WI38 (cell line): ENCODE measurements at regions not wholly inside any gene's neighbourhood (a gene's known extent, or its start where the extent isn't known, plus 50 kb on each side); places are given as distances from the start of the nearest gene placed in this dataset.
"Not testable (repeated sequence)": the region's sequence is repeated elsewhere in the genome, so short reads cannot be mapped to it uniquely, and the experiment has no call there.

Experiments used
- H3K4me3 ChIP-seq: 2 replicates; pipeline ENCODE4 v1.5.1; 2011; ENCODE audit warnings: low read depth, mild to moderate bottlenecking, control low read depth, low read length
- CTCF ChIP-seq: IDR thresholded peaks from 2 replicates; pipeline ENCODE4 v1.5.1; 2012; ENCODE audit warnings: low read depth, mild to moderate bottlenecking, control low read depth, low read length

DNA sequence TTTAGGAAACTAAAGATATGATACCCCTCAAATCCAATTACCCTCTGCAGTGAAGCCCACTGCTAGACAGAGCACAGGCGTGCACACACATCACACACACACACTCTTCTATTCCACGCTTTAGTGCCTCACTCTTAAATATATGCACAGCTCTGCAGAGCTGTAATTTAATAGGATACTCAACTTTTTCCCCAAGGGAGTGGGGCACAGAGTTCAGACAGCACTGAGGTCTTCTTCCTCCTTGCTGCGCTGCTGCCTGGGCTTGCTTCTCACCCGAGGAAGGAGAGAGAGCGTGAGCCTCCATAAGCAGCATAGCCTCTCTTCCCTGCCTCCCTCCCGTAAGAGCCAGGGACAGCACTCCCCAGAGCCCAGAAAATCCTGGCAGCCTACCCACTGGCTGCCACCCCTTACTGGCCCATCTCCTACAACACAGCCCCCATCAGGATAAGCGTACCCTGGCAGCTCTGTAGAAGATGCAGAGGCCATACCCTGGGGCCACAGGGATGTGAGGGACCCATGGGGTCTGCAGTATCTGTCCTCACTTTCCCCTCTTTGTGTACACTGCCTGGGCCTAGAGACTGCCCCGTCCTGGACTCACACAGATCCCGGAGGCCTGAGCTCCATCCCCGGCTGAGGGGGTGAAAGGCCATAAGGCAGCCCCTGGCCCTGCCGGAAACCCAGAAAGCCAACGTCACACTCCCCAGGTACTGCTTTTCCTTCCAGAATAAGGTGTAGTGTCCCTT lies 102.1 kb downstream of the C5orf15 start:
- TF ChIP-seq CTCF, result no peak

GRCh38 chr5:133865113-133865512 lies 103.3 kb downstream of the C5orf15 start:
- no peak for TF ChIP-seq CTCF
- H3K4me3 ChIP-seq, result no peak overlapping the region

More for the DNA sequence above, 102.1 kb downstream of the C5orf15 start:
- no peak overlapping the region for H3K4me3 ChIP-seq

DNA sequence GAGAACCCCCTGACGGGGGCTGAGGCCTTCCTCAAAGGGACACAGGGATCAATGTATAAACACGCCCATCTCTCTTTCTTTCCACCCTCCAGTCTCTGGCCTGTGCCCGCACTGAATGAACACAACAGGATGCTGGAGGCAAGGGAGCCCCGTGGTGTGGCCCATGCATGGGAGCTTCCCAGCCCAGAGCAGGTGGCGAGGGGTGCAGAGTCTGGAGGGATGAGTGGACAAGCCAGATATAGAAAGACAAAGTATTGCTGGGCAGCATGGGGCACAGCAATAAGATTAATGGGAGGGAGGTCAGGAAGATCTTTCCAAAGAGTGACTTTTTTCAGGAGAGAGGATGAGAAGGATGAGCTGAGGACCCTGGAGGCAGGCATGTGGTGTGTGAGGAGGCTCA lies 103.7 kb downstream of the C5orf15 start:
- no peak overlapping the region for H3K4me3 ChIP-seq
- no peak for TF ChIP-seq CTCF

DNA sequence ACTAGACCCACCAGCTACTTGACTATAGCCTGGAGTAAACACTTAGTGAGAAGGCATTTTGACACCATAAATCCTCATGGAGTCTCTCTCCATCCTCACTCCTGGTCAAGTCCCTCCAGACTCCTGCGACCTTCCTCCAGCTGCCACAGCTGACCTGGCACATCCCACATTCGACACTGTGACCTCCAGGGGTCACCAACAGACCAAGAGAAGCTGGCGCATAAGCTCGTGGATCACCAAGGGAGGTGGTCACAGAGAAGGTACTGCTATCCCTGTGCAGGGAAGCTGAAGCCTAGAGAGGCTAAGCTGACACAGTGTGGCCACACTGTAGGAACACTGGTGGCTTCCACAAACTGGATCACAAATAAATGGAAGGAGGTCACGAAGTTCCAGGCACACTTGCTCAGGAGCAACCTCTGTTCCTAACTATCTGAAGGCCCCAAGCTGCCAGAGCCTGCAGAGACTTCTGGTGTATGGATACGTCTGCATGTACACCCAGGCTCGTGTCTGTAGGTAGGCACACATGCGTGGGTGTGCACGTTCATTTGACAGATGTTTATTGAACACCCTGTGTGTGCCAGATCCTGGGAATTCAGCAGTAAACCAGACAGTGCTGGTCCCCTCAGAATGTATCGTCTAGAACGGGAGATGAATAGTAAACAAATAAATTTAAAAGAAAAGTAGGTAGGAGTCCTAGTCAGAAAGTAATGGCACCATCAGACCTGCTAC lies 104.4 kb downstream of the C5orf15 start:
- no peak for TF ChIP-seq CTCF
- no peak overlapping the region for H3K4me3 ChIP-seq

DNA sequence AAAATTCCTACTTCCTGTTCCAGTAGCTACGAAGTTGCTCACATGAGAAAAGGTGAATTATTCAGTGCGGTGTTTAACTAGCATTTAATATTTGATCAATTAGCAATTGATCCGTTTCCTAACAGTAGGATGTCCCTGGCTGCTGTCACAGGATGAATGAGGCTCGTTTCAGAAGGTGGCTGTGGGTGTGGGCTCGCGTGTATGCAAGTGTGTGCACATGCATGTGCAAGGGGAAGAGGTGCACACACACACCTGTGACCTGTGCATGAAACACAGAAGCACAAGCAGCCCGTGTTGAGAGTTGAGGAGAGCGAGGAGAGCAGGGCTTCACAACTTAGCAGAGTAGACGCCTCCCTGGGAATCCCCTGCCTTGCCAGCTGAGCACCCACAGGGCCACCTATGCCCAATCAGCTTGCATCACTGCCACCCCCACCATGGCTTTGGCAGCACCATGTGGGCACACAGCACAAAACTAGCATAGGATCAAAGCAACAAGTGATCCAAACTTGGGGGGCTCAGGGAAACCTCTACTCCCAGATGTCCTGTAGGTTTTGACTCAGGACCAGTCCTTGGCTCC lies 107.2 kb downstream of the C5orf15 start:
- H3K4me3 ChIP-seq, result no peak overlapping the region
- TF ChIP-seq CTCF, result no peak

DNA sequence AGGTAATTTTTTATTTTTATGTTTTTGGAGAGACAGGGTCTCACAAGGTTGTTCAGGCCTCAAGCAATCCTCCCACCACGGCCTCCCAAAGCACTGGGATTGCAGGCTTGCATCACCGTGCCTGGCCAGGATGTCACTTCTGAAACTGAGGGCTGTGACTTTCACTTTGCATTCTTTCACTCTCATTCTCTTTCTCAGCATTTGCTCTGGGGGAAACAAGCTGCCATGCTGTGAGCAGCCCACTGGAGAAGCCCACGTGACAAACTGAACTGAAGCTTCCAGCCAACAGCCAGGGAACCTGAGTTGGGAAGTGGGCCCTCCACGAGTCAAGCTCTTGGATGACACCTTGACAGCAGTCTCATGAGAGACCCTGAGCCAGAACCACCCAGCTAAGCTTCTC lies 109.4 kb downstream of the C5orf15 start:
- TF ChIP-seq CTCF, result no peak
- H3K4me3 ChIP-seq, result no peak overlapping the region

DNA sequence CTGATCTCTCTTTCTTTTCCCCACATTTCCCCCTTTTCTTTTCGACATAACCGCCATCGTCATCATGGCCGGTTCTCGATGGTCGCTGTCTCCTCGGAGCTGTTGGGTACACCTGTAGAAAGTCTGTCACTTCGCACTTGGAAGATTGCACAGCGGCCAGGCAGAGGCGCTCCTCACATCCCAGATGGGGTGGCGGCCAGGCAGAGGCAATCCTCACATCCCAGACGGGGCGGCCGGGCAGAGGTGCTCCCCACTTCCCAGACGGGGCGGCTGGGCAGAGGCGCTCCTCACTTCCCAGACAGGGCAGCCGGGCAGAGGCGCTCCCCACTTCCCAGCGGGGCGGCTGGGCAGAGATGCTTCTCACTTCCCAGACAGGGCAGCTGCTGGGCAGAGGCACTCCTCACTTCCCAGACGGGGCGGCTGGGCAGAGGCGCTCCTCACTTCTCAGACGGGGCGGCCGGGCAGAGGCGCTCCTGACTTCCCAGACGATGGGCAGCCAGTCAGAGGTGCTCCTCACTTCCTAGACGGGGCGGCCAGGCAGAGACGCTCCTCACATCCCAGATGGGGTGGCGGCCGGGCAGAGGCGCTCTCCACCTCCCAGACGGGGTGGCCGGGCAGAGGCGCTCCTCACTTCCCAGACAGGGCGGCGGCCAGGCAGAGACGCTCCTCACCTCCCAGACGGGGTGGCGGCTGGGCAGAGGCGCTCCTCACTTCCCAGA lies 110.7 kb downstream of the C5orf15 start:
- H3K4me3 ChIP-seq, result not testable (repeated sequence)
